ENCODE measurements at regions not wholly inside any gene's neighbourhood (a gene's known extent, or its start where the extent isn't known, plus 50 kb on each side); places are given as distances from the start of the nearest gene placed in this dataset.

GRCh38 chr1:227391211-227391610 lies 72.9 kb upstream of the CDC42BPA start:
- TF ChIP-seq, protein P1, sequence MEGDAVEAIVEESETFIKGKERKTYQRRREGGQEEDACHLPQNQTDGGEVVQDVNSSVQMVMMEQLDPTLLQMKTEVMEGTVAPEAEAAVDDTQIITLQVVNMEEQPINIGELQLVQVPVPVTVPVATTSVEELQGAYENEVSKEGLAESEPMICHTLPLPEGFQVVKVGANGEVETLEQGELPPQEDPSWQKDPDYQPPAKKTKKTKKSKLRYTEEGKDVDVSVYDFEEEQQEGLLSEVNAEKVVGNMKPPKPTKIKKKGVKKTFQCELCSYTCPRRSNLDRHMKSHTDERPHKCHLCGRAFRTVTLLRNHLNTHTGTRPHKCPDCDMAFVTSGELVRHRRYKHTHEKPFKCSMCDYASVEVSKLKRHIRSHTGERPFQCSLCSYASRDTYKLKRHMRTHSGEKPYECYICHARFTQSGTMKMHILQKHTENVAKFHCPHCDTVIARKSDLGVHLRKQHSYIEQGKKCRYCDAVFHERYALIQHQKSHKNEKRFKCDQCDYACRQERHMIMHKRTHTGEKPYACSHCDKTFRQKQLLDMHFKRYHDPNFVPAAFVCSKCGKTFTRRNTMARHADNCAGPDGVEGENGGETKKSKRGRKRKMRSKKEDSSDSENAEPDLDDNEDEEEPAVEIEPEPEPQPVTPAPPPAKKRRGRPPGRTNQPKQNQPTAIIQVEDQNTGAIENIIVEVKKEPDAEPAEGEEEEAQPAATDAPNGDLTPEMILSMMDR (IDR thresholded peaks at IDR 0.05): no peak
- ATAC-seq: no peak
- intact Hi-C loops (cut with micrococcal nuclease): no loop called here
- ChIA-PET POLR2A (no interaction called here), CTCF (interaction anchor here (1.0 kb wide), 1 partner anchor 56 kb away, joined by 3 read pairs; no protein-coding TSS in a partner anchor)
- no peak overlapping the region for H3K27ac Mint-ChIP-seq
- H3K4me1 Mint-ChIP-seq (ENCODE audit: low read depth): no peaks in the 10 kb centered on the region
- H3K9me3 Mint-ChIP-seq: no peaks in the 10 kb centered on the region
- no peak overlapping the region for H3K4me3 Mint-ChIP-seq
- H3K36me3 Mint-ChIP-seq (ENCODE audit: low read depth): no peaks in the 10 kb centered on the region
- no peak for DNase-seq
- H3K27me3 Mint-ChIP-seq: peaks cover 2% of the 10 kb centered on the region

DNA sequence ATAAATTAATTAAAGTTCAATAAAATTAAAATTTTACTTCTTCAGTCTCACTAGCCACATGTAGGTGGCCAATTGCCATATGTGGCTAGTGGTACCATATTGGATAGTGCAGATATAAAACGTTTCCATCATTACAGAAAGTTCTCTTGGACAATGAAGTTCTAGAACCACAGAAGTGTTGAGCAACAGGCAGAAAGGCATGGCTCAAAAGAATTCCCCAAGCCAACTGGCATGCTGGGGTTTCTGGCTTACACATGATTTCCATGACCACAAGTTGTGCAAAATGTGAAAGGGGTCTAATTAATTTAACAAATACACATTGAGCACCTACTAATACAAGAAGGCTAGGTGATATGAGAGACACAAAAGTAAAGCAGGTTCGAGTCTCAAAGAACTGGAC lies 72.2 kb upstream of the CDC42BPA start:
- CTCF ChIA-PET: no interaction called here
- Mint-ChIP-seq H3K36me3 (ENCODE audit: low read depth) (no peaks in the 10 kb centered on the region), H3K4me1 (ENCODE audit: low read depth) (no peaks in the 10 kb centered on the region), H3K4me3 (no peak overlapping the region), H3K9me3 (no peaks in the 10 kb centered on the region), H3K27ac (no peak overlapping the region), H3K27me3 (peaks cover 2% of the 10 kb centered on the region)
- POLR2A ChIA-PET: no interaction called here
- ATAC-seq (no peak), DNase-seq (no peak)
- intact Hi-C loops (cut with micrococcal nuclease): no loop called here
- TF ChIP-seq, protein P1 (IDR thresholded peaks at IDR 0.05): no peak

DNA sequence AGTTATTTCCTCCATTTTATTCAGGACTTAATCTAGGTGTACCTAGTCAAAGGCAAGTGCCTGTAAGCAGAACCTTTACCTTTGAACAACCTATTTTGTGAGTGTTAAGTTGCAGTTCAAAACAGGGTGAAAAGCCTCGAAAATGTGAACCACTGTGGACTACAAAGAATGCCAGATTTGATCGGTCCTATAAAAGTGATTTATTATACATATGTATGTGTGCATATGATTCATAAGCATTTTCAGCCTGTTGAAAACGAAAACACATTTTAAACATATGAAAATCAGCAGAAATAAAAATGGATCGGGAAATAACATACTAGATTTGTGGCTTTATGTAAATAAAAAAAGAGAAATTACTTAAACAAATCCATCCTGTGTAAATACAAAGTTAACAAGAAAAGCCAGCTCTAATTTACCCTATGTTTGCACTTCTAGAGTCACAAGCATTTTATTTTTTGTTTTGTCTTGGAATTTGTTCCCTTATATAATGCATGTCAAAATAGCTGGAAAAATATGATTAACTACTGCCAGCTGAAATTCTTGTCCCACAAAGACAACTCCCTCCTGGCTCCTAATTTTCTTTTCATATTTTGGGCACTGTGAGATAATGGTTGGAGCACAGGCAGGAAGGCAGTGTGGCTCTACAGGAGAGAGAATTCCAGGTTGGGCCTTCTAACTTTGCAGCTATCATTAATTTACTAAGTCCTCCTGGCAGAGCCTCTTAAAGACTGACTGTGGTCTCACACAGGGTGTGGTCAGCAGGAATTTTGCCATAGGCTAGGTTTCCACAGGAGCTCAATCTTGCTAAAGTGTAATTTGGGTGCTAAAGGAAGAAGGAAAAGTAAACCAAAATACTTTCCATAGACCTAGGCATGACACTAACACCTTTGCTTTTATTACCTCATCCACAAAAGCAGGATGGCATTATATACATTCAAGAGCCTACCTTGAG lies 70.2 kb upstream of the CDC42BPA start:
- H3K4me1 Mint-ChIP-seq (ENCODE audit: low read depth): no peaks in the 10 kb centered on the region
- POLR2A ChIA-PET: no interaction called here
- no peaks in the 10 kb centered on the region for H3K36me3 Mint-ChIP-seq (ENCODE audit: low read depth)
- CTCF ChIA-PET: no interaction called here
- no peak for DNase-seq
- no peak overlapping the region for H3K27ac Mint-ChIP-seq
- TF ChIP-seq, protein P1 (IDR thresholded peaks at IDR 0.05): no peak
- no peaks in the 10 kb centered on the region for H3K9me3 Mint-ChIP-seq
- peaks cover 2% of the 10 kb centered on the region for H3K27me3 Mint-ChIP-seq
- no peak overlapping the region for H3K4me3 Mint-ChIP-seq
- no peak for ATAC-seq
- intact Hi-C loops (cut with micrococcal nuclease): no loop called here

- CTCF ChIA-PET: no interaction called here
These were observed 61.2 kb upstream of the CDC42BPA start for GRCh38 chr1:227379555-227379892.

More at GRCh38 chr1:227379555-227379892, 61.2 kb upstream of the CDC42BPA start:
- ATAC-seq: no peak
- Mint-ChIP-seq H3K9me3 (no peaks in the 10 kb centered on the region), H3K27me3 (peaks cover 18% of the 10 kb centered on the region), H3K4me3 (no peak overlapping the region), H3K36me3 (ENCODE audit: low read depth) (no peaks in the 10 kb centered on the region), H3K27ac (no peak overlapping the region), H3K4me1 (ENCODE audit: low read depth) (no peaks in the 10 kb centered on the region)
- intact Hi-C loops (cut with micrococcal nuclease): no loop called here
- TF ChIP-seq, protein P1 (IDR thresholded peaks at IDR 0.05): no peak
- POLR2A ChIA-PET: no interaction called here
- DNase-seq: no peak

Measured in activated CD8-positive, alpha-beta T cell treated with anti-CD3 and anti-CD28 coated beads for 36 hours (primary cell).